ENCODE measurements at regions not wholly inside any gene's neighbourhood (a gene's known extent, or its start where the extent isn't known, plus 50 kb on each side); places are given as distances from the start of the nearest gene placed in this dataset.
"Not testable (repeated sequence)": the region's sequence is repeated elsewhere in the genome, so short reads cannot be mapped to it uniquely, and the experiment has no call there.

DNA sequence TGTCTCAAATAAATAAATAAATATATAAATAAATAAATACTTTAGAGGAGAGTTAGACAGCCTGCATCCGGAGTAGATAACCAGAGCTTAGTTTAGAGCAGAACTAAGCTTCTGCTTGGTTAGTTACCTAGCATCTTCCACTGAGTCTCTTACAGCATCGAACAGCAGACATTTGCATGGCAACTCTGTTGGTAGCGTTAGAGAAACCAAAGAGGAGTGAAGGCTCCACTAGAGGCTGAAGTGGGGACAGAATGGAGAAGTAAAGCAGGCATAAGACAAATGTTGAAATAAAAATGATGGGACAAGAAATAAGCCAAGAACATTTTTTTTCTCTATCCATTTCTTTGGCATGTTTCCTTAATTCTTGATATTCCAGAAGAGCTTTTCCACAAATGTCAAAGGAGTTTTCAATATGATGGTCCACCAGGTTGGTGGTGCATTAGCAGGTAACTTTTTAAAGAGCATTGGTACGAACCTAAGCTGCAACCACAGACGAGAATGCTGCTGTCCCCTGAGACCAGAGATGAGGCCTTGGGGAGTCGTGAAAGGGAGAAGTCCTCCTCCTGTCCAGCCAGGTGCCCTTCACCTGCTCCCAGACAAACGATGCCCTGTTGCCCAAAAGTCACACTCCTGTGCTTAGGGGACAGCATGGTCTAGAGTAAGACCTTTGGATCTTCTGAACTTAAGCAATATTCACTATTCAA, 438.3 kb downstream of the DIRAS2 start:
- TF ChIP-seq, protein P1, sequence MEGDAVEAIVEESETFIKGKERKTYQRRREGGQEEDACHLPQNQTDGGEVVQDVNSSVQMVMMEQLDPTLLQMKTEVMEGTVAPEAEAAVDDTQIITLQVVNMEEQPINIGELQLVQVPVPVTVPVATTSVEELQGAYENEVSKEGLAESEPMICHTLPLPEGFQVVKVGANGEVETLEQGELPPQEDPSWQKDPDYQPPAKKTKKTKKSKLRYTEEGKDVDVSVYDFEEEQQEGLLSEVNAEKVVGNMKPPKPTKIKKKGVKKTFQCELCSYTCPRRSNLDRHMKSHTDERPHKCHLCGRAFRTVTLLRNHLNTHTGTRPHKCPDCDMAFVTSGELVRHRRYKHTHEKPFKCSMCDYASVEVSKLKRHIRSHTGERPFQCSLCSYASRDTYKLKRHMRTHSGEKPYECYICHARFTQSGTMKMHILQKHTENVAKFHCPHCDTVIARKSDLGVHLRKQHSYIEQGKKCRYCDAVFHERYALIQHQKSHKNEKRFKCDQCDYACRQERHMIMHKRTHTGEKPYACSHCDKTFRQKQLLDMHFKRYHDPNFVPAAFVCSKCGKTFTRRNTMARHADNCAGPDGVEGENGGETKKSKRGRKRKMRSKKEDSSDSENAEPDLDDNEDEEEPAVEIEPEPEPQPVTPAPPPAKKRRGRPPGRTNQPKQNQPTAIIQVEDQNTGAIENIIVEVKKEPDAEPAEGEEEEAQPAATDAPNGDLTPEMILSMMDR (optimal IDR thresholded peaks at IDR 0.05 in 1 of 3, IDR thresholded peaks at IDR 0.05 in 1 of 3, conservative IDR thresholded peaks at IDR 0.05 in 1 of 3; ENCODE audit: extremely low read depth in 1 of 3, insufficient read depth in 2 of 3, low read length in 3 of 3): no peak
- TF ChIP-seq EZH2 (IDR thresholded peaks at IDR 0.05; ENCODE audit: low read length): no peak
- Histone ChIP-seq H4K20me1 (ENCODE audit: control insufficient read depth, extremely low read depth, insufficient read depth, low read length) (no peaks in the 10 kb centered on the region), H2AFZ (ENCODE audit: control insufficient read depth, low read length) (no peak overlapping the region), H3K9me1 (ENCODE audit: control insufficient read depth, extremely low read depth, insufficient read depth, low read length) (no peaks in the 10 kb centered on the region), H3K9me3 (ENCODE audit: control insufficient read depth, low read depth, low read length) (no peaks in the 10 kb centered on the region), H3K27ac (ENCODE audit: control insufficient read depth, insufficient read depth, low read length) (no peak overlapping the region), H3K27me3 (ENCODE audit: control insufficient read depth, extremely low read depth, insufficient read depth, low read length) (no peaks in the 10 kb centered on the region), H3K4me2 (ENCODE audit: control insufficient read depth, extremely low read depth, insufficient read depth, low read depth, low read length) (no peak overlapping the region), H3K9ac (ENCODE audit: control insufficient read depth, extremely low read depth, insufficient read depth, low read length) (no peak overlapping the region), H3K79me2 (ENCODE audit: control insufficient read depth, insufficient read depth, low read length) (no peaks in the 10 kb centered on the region), H3K4me3 (ENCODE audit: control insufficient read depth in 2 of 3, extremely low read depth in 1 of 3, insufficient read depth in 2 of 3, low read depth in 1 of 3, low read length in 3 of 3) (no peak overlapping the region), H3K4me1 (ENCODE audit: control insufficient read depth, extremely low read depth, insufficient read depth, low read length) (no peaks in the 10 kb centered on the region), H3K36me3 (ENCODE audit: control insufficient read depth in 2 of 2, extremely low read depth in 1 of 2, insufficient read depth in 2 of 2, low read length in 2 of 2) (no peaks in the 10 kb centered on the region)
- no peak for FAIRE-seq
- dilution Hi-C loops (cut with MboI; ENCODE audit: extremely low pct_ligation_motif_present, low sequenced_read_pairs): no loop called here
- DNase-seq (ENCODE audit: low read depth, low spot score): no peak

DNA sequence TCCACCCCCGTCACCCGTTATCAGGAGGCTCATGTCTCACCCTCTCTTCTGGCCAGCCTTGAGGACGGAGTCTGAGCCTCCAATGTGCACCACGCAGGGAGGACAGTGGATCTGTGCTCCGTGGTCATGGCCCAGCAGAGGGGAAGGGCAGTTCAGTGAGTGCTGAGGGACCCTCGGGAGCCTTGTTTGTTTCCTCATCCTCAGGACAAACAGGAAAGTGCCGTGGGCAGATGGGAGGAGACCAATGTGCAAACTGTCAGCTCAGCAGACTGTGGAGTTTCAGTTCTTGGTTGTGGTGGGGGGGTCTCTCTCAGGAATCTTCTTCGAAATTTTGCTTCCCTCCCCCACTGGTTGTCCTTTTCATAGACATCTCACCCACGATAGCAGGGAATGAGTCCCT, 429.6 kb downstream of the DIRAS2 start:
- FAIRE-seq; H3K27ac ChIP-seq (ENCODE audit: control insufficient read depth, insufficient read depth, low read length): not testable (repeated sequence)

More for the DNA sequence above, 429.6 kb downstream of the DIRAS2 start:
- H3K9me1 ChIP-seq (ENCODE audit: control insufficient read depth, extremely low read depth, insufficient read depth, low read length); H3K4me2 ChIP-seq (ENCODE audit: control insufficient read depth, extremely low read depth, insufficient read depth, low read depth, low read length); H3K9ac ChIP-seq (ENCODE audit: control insufficient read depth, extremely low read depth, insufficient read depth, low read length); H3K4me3 ChIP-seq (ENCODE audit: control insufficient read depth in 2 of 3, extremely low read depth in 1 of 3, insufficient read depth in 2 of 3, low read depth in 1 of 3, low read length in 3 of 3); H3K9me3 ChIP-seq (ENCODE audit: control insufficient read depth, low read depth, low read length); H3K4me1 ChIP-seq (ENCODE audit: control insufficient read depth, extremely low read depth, insufficient read depth, low read length); DNase-seq (ENCODE audit: low read depth, low spot score); H2AFZ ChIP-seq (ENCODE audit: control insufficient read depth, low read length); H3K36me3 ChIP-seq (ENCODE audit: control insufficient read depth in 2 of 2, extremely low read depth in 1 of 2, insufficient read depth in 2 of 2, low read length in 2 of 2); H3K27me3 ChIP-seq (ENCODE audit: control insufficient read depth, extremely low read depth, insufficient read depth, low read length); dilution Hi-C loops (cut with MboI; ENCODE audit: extremely low pct_ligation_motif_present, low sequenced_read_pairs); H4K20me1 ChIP-seq (ENCODE audit: control insufficient read depth, extremely low read depth, insufficient read depth, low read length); H3K79me2 ChIP-seq (ENCODE audit: control insufficient read depth, insufficient read depth, low read length): not testable (repeated sequence)

All from keratinocyte (primary cell).